ENCODE measurements at regions not wholly inside any gene's neighbourhood (a gene's known extent, or its start where the extent isn't known, plus 50 kb on each side); places are given as distances from the start of the nearest gene placed in this dataset.

DNA sequence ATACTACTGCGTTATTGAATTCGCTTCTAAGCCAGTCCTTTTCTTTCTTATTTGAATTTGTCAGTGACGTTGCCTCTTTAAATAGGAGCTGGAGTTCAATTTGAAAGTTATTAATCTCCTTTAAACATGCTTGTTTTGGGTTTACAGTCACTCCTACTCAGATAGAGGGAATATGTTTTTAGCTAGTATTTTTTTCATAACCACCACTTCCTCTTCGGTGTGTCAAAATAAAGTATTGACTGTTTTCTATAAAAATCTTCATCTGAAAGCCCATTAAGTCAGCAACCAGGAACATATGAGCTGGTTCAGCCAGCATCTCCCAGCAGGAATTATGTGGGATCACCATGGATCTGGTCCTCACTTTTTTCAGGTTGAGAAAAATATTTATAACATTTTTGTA, 772.9 kb downstream of the DIPK2A start:
- TF ChIP-seq POLR2A (IDR thresholded peaks at IDR 0.05) (no peak), EP300 (IDR thresholded peaks at IDR 0.05) (no peak), POLR2AphosphoS5 (IDR thresholded peaks at IDR 0.05) (no peak)
- TF ChIP-seq, protein P1, sequence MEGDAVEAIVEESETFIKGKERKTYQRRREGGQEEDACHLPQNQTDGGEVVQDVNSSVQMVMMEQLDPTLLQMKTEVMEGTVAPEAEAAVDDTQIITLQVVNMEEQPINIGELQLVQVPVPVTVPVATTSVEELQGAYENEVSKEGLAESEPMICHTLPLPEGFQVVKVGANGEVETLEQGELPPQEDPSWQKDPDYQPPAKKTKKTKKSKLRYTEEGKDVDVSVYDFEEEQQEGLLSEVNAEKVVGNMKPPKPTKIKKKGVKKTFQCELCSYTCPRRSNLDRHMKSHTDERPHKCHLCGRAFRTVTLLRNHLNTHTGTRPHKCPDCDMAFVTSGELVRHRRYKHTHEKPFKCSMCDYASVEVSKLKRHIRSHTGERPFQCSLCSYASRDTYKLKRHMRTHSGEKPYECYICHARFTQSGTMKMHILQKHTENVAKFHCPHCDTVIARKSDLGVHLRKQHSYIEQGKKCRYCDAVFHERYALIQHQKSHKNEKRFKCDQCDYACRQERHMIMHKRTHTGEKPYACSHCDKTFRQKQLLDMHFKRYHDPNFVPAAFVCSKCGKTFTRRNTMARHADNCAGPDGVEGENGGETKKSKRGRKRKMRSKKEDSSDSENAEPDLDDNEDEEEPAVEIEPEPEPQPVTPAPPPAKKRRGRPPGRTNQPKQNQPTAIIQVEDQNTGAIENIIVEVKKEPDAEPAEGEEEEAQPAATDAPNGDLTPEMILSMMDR (IDR thresholded peaks at IDR 0.05), result no peak
